AG04450 (cell line): ENCODE measurements at regions not wholly inside any gene's neighbourhood (a gene's known extent, or its start where the extent isn't known, plus 50 kb on each side); places are given as distances from the start of the nearest gene placed in this dataset.

ENCODE experiments used
- CTCF ChIA-PET: fragments of 300-600, 350-600 bp; formaldehyde crosslinking; extraction: SDS; loops from one replicate; lab custom pipeline; 2022; ENCODE audit warnings: antibody characterized with exemption, inconsistent platforms; lab: Charles Lee
- POLR2A ChIA-PET: fragments of 350-600 bp; formaldehyde crosslinking; extraction: SDS; loops from one replicate; lab custom pipeline; 2021; ENCODE audit warnings: antibody characterized with exemption, inconsistent platforms; lab: Yijun Ruan, JAX
- DNase-seq: peaks from one replicate; pipeline ENCODE4 v3.0.0-alpha.2; 2011; ENCODE audit warnings: low read depth, low spot score
- H3K27ac ChIP-seq: one replicate; pipeline ENCODE4 v1.5.1; 2012; ENCODE audit warnings: low read depth, low read length, control low read depth
- H3K27me3 ChIP-seq: one replicate; pipeline ENCODE4 v1.6.0; 2012; ENCODE audit warnings: low read length; ENCODE audit not compliant: control insufficient read depth, insufficient read depth
- H3K4me3 ChIP-seq: 2 replicates; pipeline ENCODE4 v1.5.1; 2011; ENCODE audit warnings: mild to moderate bottlenecking, low read depth, low read length, control low read depth
- H3K9me3 ChIP-seq: 2 replicates; pipeline ENCODE4 v1.5.1; 2012; ENCODE audit warnings: low read length; ENCODE audit not compliant: control insufficient read depth, insufficient read depth
- CTCF ChIP-seq: IDR thresholded peaks from 2 replicates; pipeline ENCODE4 v1.5.1; 2011; ENCODE audit warnings: low read depth, low read length, control low read depth, inconsistent platforms

GRCh38 chr16:55942821-55943220, 67.6 kb upstream of the CES5A start:
- no peaks in the 10 kb centered on the region for H3K9me3 ChIP-seq
- H3K27ac ChIP-seq: no peak overlapping the region
- H3K27me3 ChIP-seq: no peaks in the 10 kb centered on the region
- ChIA-PET CTCF (interaction anchor here (0.6 to 9.4 kb wide), 12 partner anchors 10 to 759 kb away, joined by 3 to 199 read pairs (median 4); no protein-coding TSS in a partner anchor), POLR2A (no interaction called here)
- H3K4me3 ChIP-seq: no peak overlapping the region
- DNase-seq: no peak
- no peak for TF ChIP-seq CTCF

GRCh38 chr16:55941552-55941951, 66.4 kb upstream of the CES5A start:
- no peak for DNase-seq
- H3K27me3 ChIP-seq: no peaks in the 10 kb centered on the region
- H3K9me3 ChIP-seq: no peaks in the 10 kb centered on the region
- ChIA-PET POLR2A (no interaction called here), CTCF (interaction anchor here (9.4 kb wide), 1 partner anchor 378 kb away, joined by 199 read pairs; no protein-coding TSS in a partner anchor)
- no peak for TF ChIP-seq CTCF
- H3K4me3 ChIP-seq: no peak overlapping the region
- no peak overlapping the region for H3K27ac ChIP-seq

- Histone ChIP-seq H3K27me3 (no peaks in the 10 kb centered on the region), H3K4me3 (no peak overlapping the region), H3K27ac (no peak overlapping the region), H3K9me3 (no peaks in the 10 kb centered on the region)
- no peak for DNase-seq
- CTCF ChIA-PET: interaction anchor here (0.9 kb wide), 1 partner anchor 380 kb away, joined by 3 read pairs; no protein-coding TSS in a partner anchor
- POLR2A ChIA-PET: no interaction called here
- TF ChIP-seq CTCF: no peak
Observed at GRCh38 chr16:55938126-55938525, 63.0 kb upstream of the CES5A start.

- DNase-seq: no peak
- TF ChIP-seq CTCF: no peak
Observed at GRCh38 chr16:55933038-55933437, 57.9 kb upstream of the CES5A start.

GRCh38 chr16:55930036-55930435, 54.9 kb upstream of the CES5A start:
- H3K27ac ChIP-seq: no peak overlapping the region
- no peak overlapping the region for H3K4me3 ChIP-seq
- TF ChIP-seq CTCF: no peak
- no peaks in the 10 kb centered on the region for H3K27me3 ChIP-seq
- POLR2A ChIA-PET: no interaction called here
- H3K9me3 ChIP-seq: no peaks in the 10 kb centered on the region
- CTCF ChIA-PET: no interaction called here
- no peak for DNase-seq

More at GRCh38 chr16:55933038-55933437, 57.9 kb upstream of the CES5A start:
- H3K9me3 ChIP-seq: no peaks in the 10 kb centered on the region
- CTCF ChIA-PET: interaction anchor here (1.1 kb wide), 1 partner anchor 11 kb away, joined by 4 read pairs; no protein-coding TSS in a partner anchor
- POLR2A ChIA-PET: no interaction called here
- H3K27me3 ChIP-seq: no peaks in the 10 kb centered on the region
- no peak overlapping the region for H3K4me3 ChIP-seq
- H3K27ac ChIP-seq: no peak overlapping the region
